GM12892 (cell line): ENCODE measurements at regions not wholly inside any gene's neighbourhood (a gene's known extent, or its start where the extent isn't known, plus 50 kb on each side); places are given as distances from the start of the nearest gene placed in this dataset.

Experiments
- DNase-seq: peaks from one replicate; pipeline ENCODE4 v3.0.0; 2011; ENCODE audit not compliant: insufficient read length
- FAIRE-seq: peaks from 2 replicates; lab custom pipeline; 2011; peaks lifted over from hg19 to GRCh38; lab: Jason Lieb, UNC
- POLR2A ChIP-seq: IDR thresholded peaks from 2 replicates; pipeline ENCODE4 v1.6.1; 2011; ENCODE audit warnings: low read depth, low read length, control low read depth
- POLR2AphosphoS5 ChIP-seq: IDR thresholded peaks from 2 replicates; pipeline ENCODE4 v1.6.1; 2011; ENCODE audit warnings: low read depth, low read length, control low read depth
- TAF1 ChIP-seq: IDR thresholded peaks from 2 replicates; pipeline ENCODE4 v1.6.1; 2011; ENCODE audit warnings: low read depth, mild to moderate bottlenecking, control low read depth, low read length, borderline replicate concordance

GRCh38 chr4:137648531-137648930 lies 116.2 kb upstream of the PCDH18 start:
- DNase-seq (no peak), FAIRE-seq (no peak)
- TF ChIP-seq TAF1 (no peak), POLR2A (no peak), POLR2AphosphoS5 (no peak)

- FAIRE-seq, result no peak
- DNase-seq, result no peak
- TF ChIP-seq POLR2A (no peak), TAF1 (no peak), POLR2AphosphoS5 (no peak)
Measured at GRCh38 chr4:137647375-137647774, 115.1 kb upstream of the PCDH18 start.

GRCh38 chr4:137644201-137644600 lies 111.9 kb upstream of the PCDH18 start:
- no peak for FAIRE-seq
- TF ChIP-seq POLR2A (no peak), TAF1 (no peak), POLR2AphosphoS5 (no peak)
- DNase-seq, result no peak

- no peak for FAIRE-seq
- DNase-seq, result no peak
- TF ChIP-seq POLR2A (no peak), POLR2AphosphoS5 (no peak), TAF1 (no peak)
Measured at GRCh38 chr4:137641544-137641943, 109.2 kb upstream of the PCDH18 start.

- DNase-seq (no peak), FAIRE-seq (no peak)
- TF ChIP-seq POLR2A, result no peak
- no peak for TF ChIP-seq POLR2AphosphoS5
- TF ChIP-seq TAF1, result no peak
Measured at GRCh38 chr4:137640838-137641158, 108.5 kb upstream of the PCDH18 start.

GRCh38 chr4:137640156-137640837 lies 108.0 kb upstream of the PCDH18 start:
- DNase-seq (no peak), FAIRE-seq (no peak)
- TF ChIP-seq POLR2AphosphoS5 (no peak), TAF1 (no peak), POLR2A (no peak)

- DNase-seq (no peak), FAIRE-seq (no peak)
- TF ChIP-seq POLR2A (no peak), TAF1 (no peak), POLR2AphosphoS5 (no peak)
Measured at GRCh38 chr4:137638934-137639333, 106.6 kb upstream of the PCDH18 start.

- no peak for FAIRE-seq
- TF ChIP-seq TAF1, result no peak
- TF ChIP-seq POLR2AphosphoS5, result no peak
- TF ChIP-seq POLR2A, result no peak
- no peak for DNase-seq
Measured at GRCh38 chr4:137635601-137636000, 103.3 kb upstream of the PCDH18 start.

- TF ChIP-seq POLR2A (no peak), POLR2AphosphoS5 (no peak), TAF1 (no peak)
- FAIRE-seq (no peak), DNase-seq (no peak)
Measured at GRCh38 chr4:137635108-137635507, 102.8 kb upstream of the PCDH18 start.

DNA sequence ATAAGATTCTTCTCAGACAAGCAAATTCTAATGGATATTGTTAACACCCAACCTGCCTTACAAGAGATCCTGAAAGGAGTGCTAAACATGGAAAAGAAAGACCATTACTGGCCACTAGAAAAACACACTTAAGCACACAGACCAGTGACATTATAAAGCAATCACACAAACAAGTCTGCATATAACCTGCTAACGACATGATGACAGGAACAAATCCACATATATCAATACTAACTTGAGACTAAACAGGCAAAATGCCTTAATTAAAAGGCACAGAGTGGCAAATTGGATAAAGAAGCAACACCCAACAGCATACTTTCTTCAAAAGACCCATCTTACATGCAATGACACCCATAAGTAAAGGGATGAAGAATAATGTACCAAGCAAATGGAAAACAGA lies 100.5 kb upstream of the PCDH18 start:
- TF ChIP-seq TAF1 (no peak), POLR2A (no peak), POLR2AphosphoS5 (no peak)
- DNase-seq (no peak), FAIRE-seq (no peak)

DNA sequence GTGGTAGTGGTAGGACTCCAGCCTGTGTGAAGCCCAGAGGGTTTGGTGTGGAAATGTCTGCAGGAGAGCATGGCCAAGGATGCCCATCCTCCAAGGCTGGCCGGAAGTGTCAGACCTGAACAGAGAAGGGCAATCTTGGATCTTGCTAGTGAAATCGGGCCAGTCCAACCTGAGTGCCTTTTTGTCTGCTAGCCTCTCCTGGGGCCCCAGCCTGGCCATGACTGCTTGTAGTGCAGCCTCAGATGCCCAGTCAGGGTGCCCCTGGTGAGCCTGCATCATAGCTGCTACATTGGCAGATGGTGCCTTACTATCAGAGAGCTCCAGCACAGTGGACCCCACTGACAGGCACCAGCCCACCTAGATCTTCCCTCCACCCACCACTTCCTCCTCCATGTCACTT lies 99.3 kb upstream of the PCDH18 start:
- TF ChIP-seq POLR2A (no peak), TAF1 (no peak), POLR2AphosphoS5 (no peak)
- no peak for DNase-seq
- FAIRE-seq, result no peak

DNA sequence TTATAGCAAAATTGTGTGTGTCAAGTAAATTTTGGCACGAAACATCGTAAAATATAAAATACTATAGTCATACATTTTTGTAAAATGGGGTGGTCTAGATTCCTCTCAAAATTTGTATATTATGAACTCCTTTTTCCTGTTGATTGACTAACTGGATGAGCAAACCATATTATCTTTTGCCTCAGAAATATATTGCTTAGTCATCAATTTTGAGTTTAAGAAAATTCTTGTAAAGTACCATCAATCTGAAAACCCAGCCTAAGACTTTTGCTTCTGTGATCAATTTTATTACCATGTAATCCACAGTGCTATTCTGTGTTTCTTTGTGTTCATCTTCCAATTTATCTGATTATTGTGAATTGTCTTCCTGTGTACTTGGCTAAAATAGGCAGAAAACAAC lies 98.0 kb upstream of the PCDH18 start:
- DNase-seq (no peak), FAIRE-seq (no peak)
- TF ChIP-seq TAF1 (no peak), POLR2A (no peak), POLR2AphosphoS5 (no peak)

- DNase-seq, result no peak
- no peak for FAIRE-seq
- TF ChIP-seq TAF1 (no peak), POLR2AphosphoS5 (no peak)
Measured at GRCh38 chr4:137627739-137628460, 95.6 kb upstream of the PCDH18 start.
